ENCODE measurements at regions not wholly inside any gene's neighbourhood (a gene's known extent, or its start where the extent isn't known, plus 50 kb on each side); places are given as distances from the start of the nearest gene placed in this dataset.

DNA sequence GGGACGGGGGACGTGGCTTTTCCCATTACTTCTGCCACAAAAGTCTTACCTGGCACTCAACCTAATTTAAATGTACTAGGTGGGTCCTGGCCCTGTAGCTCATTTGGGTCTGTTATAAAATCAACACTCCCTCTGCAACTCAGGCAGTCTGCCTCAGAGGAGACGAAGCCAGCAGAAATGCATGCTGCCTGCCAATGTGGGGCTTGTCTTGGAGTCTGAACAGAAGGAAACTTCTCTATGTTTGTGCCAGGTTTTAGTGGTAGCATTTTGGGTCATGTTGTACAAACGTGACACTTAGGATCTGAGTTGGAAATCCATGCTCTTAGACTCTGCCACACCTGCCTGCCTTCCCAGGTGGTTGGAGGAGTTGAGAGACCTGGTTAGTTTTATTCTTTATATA is 292.5 kb upstream of the FAM98A start:
- Mint-ChIP-seq H3K27ac (ENCODE audit: unreplicated experiment) (no peak overlapping the region), H3K27me3 (ENCODE audit: unreplicated experiment) (no peaks in the 10 kb centered on the region), H3K9me3 (ENCODE audit: low read depth, unreplicated experiment) (peaks cover 2% of the 10 kb centered on the region), H3K4me3 (ENCODE audit: low read depth, unreplicated experiment) (no peak overlapping the region), H3K4me1 (ENCODE audit: low read depth, unreplicated experiment) (no peaks in the 10 kb centered on the region), H3K36me3 (ENCODE audit: insufficient read depth, unreplicated experiment) (no peaks in the 10 kb centered on the region)
- no TSS peak for BruUV-seq (replicated peaks)
- intact Hi-C loops (cut with micrococcal nuclease; ENCODE audit: unreplicated experiment): no loop called here
- DNase-seq: no peak
- TF ChIP-seq, protein P1, sequence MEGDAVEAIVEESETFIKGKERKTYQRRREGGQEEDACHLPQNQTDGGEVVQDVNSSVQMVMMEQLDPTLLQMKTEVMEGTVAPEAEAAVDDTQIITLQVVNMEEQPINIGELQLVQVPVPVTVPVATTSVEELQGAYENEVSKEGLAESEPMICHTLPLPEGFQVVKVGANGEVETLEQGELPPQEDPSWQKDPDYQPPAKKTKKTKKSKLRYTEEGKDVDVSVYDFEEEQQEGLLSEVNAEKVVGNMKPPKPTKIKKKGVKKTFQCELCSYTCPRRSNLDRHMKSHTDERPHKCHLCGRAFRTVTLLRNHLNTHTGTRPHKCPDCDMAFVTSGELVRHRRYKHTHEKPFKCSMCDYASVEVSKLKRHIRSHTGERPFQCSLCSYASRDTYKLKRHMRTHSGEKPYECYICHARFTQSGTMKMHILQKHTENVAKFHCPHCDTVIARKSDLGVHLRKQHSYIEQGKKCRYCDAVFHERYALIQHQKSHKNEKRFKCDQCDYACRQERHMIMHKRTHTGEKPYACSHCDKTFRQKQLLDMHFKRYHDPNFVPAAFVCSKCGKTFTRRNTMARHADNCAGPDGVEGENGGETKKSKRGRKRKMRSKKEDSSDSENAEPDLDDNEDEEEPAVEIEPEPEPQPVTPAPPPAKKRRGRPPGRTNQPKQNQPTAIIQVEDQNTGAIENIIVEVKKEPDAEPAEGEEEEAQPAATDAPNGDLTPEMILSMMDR (IDR thresholded peaks at IDR 0.05; ENCODE audit: unreplicated experiment): no peak
- CTCF ChIA-PET: no interaction called here

DNA sequence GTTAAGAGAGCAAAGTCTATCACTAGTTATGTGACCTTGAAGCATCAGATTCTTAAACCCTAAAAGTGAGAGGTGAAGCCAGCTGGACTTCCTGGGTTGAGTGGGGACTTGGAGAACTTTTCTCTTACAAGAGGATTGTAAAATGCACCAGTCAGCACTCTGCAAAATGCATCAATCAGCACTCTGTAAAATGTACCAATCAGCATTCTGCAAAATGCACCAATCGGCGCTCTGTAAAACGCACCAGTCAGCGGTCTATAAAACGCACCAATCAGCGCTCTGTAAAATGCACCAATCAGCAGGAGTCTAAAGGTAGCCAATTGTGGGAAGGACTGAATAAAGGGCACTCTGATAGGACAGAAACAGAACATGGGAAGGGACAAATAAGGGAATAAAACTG is 291.6 kb upstream of the FAM98A start:
- CTCF ChIA-PET: no interaction called here
- no peaks in the 10 kb centered on the region for H3K4me1 Mint-ChIP-seq (ENCODE audit: low read depth, unreplicated experiment)

DNA sequence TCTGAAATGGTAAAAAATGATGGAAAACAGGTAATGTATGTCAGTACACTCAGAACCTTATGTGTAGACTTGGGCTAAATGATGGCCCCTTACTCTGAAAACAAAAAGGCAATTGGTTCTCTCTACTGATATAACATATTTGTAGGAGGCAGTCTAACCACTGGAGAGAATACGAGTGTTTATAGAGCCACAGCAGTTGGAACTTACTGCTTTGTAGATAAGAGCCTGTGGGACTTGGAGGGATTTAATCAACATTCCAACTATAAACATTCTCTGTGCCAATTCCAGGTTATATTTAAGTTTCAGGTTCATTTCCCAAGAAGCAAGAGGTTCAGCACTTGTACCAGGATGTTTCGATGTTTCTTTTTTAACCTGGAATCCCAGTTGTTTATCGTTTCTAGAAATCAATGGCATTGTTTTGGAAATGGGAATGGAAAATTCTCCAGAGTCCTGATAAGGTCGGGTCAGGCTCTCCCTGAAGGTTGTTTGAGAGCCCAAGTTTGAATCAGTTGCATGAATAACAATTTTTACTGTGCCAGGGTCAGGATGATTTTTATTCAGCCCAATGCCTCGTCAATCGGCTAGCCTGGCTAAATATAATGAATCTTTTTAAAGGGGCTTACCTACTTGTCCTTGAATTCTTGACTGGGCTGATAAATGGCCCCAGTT is 278.4 kb upstream of the FAM98A start:
- DNase-seq: no peak
- no TSS peak for BruUV-seq (replicated peaks)
- no peaks in the 10 kb centered on the region for H3K4me1 Mint-ChIP-seq (ENCODE audit: low read depth, unreplicated experiment)
- H3K4me3 Mint-ChIP-seq (ENCODE audit: low read depth, unreplicated experiment): no peak overlapping the region
- TF ChIP-seq, protein P1 (IDR thresholded peaks at IDR 0.05; ENCODE audit: unreplicated experiment): no peak
- H3K27me3 Mint-ChIP-seq (ENCODE audit: unreplicated experiment): no peaks in the 10 kb centered on the region
- CTCF ChIA-PET: no interaction called here
- intact Hi-C loops (cut with micrococcal nuclease; ENCODE audit: unreplicated experiment): no loop called here
- H3K27ac Mint-ChIP-seq (ENCODE audit: unreplicated experiment): no peak overlapping the region
- peaks cover 14% of the 10 kb centered on the region for H3K9me3 Mint-ChIP-seq (ENCODE audit: low read depth, unreplicated experiment)
- no peaks in the 10 kb centered on the region for H3K36me3 Mint-ChIP-seq (ENCODE audit: insufficient read depth, unreplicated experiment)

More for the DNA sequence above, 291.6 kb upstream of the FAM98A start:
- BruUV-seq (replicated peaks): no TSS peak
- no peak for DNase-seq
- peaks cover 2% of the 10 kb centered on the region for H3K9me3 Mint-ChIP-seq (ENCODE audit: low read depth, unreplicated experiment)
- no peak overlapping the region for H3K27ac Mint-ChIP-seq (ENCODE audit: unreplicated experiment)
- no peak overlapping the region for H3K4me3 Mint-ChIP-seq (ENCODE audit: low read depth, unreplicated experiment)
- H3K27me3 Mint-ChIP-seq (ENCODE audit: unreplicated experiment): no peaks in the 10 kb centered on the region
- intact Hi-C loops (cut with micrococcal nuclease; ENCODE audit: unreplicated experiment): no loop called here
- TF ChIP-seq, protein P1 (IDR thresholded peaks at IDR 0.05; ENCODE audit: unreplicated experiment): no peak
- H3K36me3 Mint-ChIP-seq (ENCODE audit: insufficient read depth, unreplicated experiment): no peaks in the 10 kb centered on the region

DNA sequence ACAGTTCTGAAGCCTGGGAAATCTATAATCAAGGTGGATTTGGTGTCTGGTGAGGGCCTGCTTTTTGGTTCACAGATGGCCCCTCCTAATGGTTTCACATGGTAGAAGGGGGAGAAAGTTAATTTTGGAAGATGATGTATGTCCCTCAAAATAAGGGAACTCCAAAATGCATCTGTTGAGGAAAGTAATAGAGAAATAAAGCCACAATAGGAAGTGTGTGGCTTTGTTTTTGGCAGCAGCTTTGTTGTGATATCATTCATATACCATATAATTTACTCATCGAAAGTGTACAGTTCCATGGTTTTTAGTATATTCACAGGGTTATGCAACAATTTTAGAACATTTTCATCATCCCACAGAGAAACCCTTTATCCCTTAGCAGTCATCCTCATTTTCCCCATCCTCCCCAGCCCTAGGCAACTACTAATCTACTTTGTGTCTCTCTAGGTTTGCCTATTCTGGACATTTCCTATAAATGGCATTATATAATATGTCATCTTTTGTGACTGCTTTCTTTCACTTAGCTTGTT is 274.0 kb upstream of the FAM98A start:
- intact Hi-C loops (cut with micrococcal nuclease; ENCODE audit: unreplicated experiment): no loop called here
- no peak overlapping the region for H3K4me3 Mint-ChIP-seq (ENCODE audit: low read depth, unreplicated experiment)
- H3K4me1 Mint-ChIP-seq (ENCODE audit: low read depth, unreplicated experiment): no peaks in the 10 kb centered on the region
- H3K27me3 Mint-ChIP-seq (ENCODE audit: unreplicated experiment): no peaks in the 10 kb centered on the region
- CTCF ChIA-PET: no interaction called here
- TF ChIP-seq, protein P1 (IDR thresholded peaks at IDR 0.05; ENCODE audit: unreplicated experiment): no peak
- no TSS peak for BruUV-seq (replicated peaks)
- H3K36me3 Mint-ChIP-seq (ENCODE audit: insufficient read depth, unreplicated experiment): no peaks in the 10 kb centered on the region
- no peak overlapping the region for H3K27ac Mint-ChIP-seq (ENCODE audit: unreplicated experiment)
- no peak for DNase-seq
- peaks cover 18% of the 10 kb centered on the region for H3K9me3 Mint-ChIP-seq (ENCODE audit: low read depth, unreplicated experiment)
